Stimulated activated CD8-positive, alpha-beta memory T cell treated with anti-CD3 and anti-CD28 coated beads, Interleukin-12 subunit alpha, Interleukin-12 subunit beta, amount 100 ng/mL, for 1 hour (primary cell): ENCODE measurements at regions not wholly inside any gene's neighbourhood (a gene's known extent, or its start where the extent isn't known, plus 50 kb on each side); places are given as distances from the start of the nearest gene placed in this dataset.

Experiments used
- DNase-seq: peaks from one replicate; pipeline ENCODE4 v3.0.0-alpha.2; 2020; ENCODE audit warnings: low read depth

- DNase-seq, result no peak
Observed at GRCh38 chr11:45347348-45348082, 61.4 kb upstream of the SYT13 start.

GRCh38 chr11:45345491-45345890 lies 59.4 kb upstream of the SYT13 start:
- DNase-seq, result no peak

GRCh38 chr11:45344028-45344427 lies 57.9 kb upstream of the SYT13 start:
- DNase-seq, result no peak

GRCh38 chr11:45343444-45343843 lies 57.3 kb upstream of the SYT13 start:
- DNase-seq, result no peak

GRCh38 chr11:45341372-45341771 lies 55.2 kb upstream of the SYT13 start:
- DNase-seq, result no peak

- DNase-seq, result peak; percentile 88
Observed at GRCh38 chr11:45339729-45340519, 53.8 kb upstream of the SYT13 start.

GRCh38 chr11:45337583-45338360 lies 51.6 kb upstream of the SYT13 start:
- no peak for DNase-seq

- no peak for DNase-seq
Observed at GRCh38 chr11:45336136-45336535, 50.0 kb upstream of the SYT13 start.
